MG63 (cell line): ENCODE measurements at regions not wholly inside any gene's neighbourhood (a gene's known extent, or its start where the extent isn't known, plus 50 kb on each side); places are given as distances from the start of the nearest gene placed in this dataset.
"Not testable (repeated sequence)": the region's sequence is repeated elsewhere in the genome, so short reads cannot be mapped to it uniquely, and the experiment has no call there.

Source experiments
- DNase-seq: peaks from one replicate; pipeline ENCODE4 v3.0.0-alpha.2; 2020
- H3K27me3 ChIP-seq: fragments of 250-450 bp; sonication (Bioruptor Pico); 2 replicates; pipeline ENCODE4 v1.5.1; 2020; ENCODE audit warnings: mild to moderate bottlenecking, moderate library complexity
- H3K36me3 ChIP-seq: fragments of 250-450 bp; sonication (Bioruptor Pico); 2 replicates; pipeline ENCODE4 v1.5.1; 2020; ENCODE audit warnings: mild to moderate bottlenecking, moderate library complexity
- H3K4me3 ChIP-seq: fragments of 250-450 bp; sonication (Bioruptor Pico); 2 replicates; pipeline ENCODE4 v1.5.1; 2020; ENCODE audit warnings: mild to moderate bottlenecking, moderate library complexity
- H3K9me3 ChIP-seq: fragments of 250-450 bp; sonication (Bioruptor Pico); 2 replicates; pipeline ENCODE4 v1.5.1; 2020; ENCODE audit warnings: mild to moderate bottlenecking, moderate library complexity

DNA sequence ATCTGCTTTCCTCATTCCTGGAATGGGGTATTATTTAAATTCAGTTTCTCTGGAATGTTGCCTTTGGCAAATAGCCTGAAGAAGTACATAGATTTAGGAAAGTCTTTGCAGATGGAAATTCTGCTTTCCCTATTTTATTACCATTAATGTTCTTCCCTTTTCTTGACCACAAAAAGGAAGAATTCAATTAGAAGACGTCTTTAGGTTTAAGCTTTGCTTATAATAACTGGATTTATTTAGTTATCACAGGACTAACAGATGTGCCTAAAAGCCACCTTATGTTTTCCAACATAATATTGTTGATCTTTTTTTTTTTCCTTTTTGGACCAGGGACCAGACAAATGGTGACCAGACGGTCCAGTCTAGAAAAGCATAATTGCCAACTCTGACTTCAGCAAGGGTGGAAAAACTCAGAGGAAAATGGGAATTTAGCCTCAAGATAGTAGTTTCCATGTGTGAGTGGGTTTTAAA lies 210.1 kb upstream of the SPRY2 start:
- H3K4me3 ChIP-seq: no peak overlapping the region

DNA sequence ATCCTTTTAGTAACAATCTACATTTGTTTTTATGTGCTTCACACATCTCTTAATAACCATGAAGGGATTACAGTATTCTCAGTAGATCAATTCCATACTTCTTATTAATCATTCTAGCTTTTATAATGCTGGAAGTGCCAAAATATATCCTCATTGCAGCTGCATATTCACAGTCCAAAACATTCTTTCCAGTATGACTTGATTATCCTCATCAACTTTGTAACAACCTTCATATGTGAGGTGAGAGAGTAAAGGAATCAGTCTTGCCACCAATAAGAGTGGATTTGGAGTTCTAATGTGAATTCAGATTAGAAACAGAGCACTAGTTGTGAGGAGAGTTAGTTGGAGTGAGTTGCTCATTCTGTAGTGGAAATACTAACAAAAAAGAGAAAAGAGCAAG lies 208.0 kb upstream of the SPRY2 start:
- H3K27me3 ChIP-seq: no peaks in the 10 kb centered on the region
- no peak for DNase-seq
- no peak overlapping the region for H3K4me3 ChIP-seq
- H3K9me3 ChIP-seq: no peaks in the 10 kb centered on the region
- no peaks in the 10 kb centered on the region for H3K36me3 ChIP-seq

More for the DNA sequence above, 210.1 kb upstream of the SPRY2 start:
- no peak for DNase-seq
- no peaks in the 10 kb centered on the region for H3K36me3 ChIP-seq
- H3K27me3 ChIP-seq: no peaks in the 10 kb centered on the region
- H3K9me3 ChIP-seq: no peaks in the 10 kb centered on the region

DNA sequence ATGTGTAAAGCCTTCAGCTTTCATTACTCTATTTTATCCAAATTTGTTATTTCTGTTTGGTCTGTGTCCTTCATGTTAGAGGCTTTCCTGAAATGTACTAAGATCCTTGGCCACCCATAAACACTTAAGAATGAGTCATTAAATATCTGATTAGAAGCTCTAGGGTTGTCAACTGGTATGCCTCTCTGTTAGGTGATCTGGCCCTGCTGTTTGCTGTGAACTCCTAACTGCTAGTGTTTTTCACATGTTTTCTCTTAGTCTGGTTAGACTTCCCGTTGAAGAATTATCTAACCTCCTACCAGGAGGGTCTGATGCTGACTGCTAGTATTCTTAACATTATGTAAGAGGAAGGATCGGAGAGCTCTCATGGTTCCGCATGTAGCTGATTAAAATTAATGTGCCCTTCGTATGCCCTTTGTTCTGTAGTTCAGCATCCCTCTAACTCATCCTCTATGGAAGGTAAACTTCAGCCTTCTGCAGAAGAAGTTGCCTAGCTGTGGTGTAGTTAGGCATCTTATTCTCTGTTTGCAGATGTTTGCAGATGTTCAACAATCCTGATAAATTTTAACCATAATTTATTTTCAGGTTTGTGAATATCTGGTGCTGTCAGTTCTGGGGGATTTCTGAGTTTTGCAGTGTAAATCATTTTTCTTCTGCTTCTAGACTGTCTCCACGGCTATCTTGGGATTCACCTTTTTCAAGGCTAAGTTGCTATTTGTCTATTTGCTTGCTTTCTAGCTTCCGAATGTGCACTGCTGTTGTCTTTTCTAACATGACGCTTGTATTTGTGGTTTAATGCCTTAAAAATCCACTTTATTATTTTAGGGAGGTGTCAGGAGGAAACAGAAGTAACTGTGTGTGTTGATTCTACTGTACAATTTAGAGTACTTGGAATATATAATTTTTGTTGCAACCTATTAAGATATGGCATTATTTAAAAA lies 207.2 kb upstream of the SPRY2 start:
- Histone ChIP-seq H3K36me3 (no peaks in the 10 kb centered on the region), H3K27me3 (no peaks in the 10 kb centered on the region), H3K4me3 (no peak overlapping the region), H3K9me3 (no peaks in the 10 kb centered on the region)
- no peak for DNase-seq

- no peaks in the 10 kb centered on the region for H3K9me3 ChIP-seq
- no peaks in the 10 kb centered on the region for H3K36me3 ChIP-seq
- DNase-seq: no peak
- no peaks in the 10 kb centered on the region for H3K27me3 ChIP-seq
- H3K4me3 ChIP-seq: no peak overlapping the region
Measured at GRCh38 chr13:80547341-80547740, 206.4 kb upstream of the SPRY2 start.

DNA sequence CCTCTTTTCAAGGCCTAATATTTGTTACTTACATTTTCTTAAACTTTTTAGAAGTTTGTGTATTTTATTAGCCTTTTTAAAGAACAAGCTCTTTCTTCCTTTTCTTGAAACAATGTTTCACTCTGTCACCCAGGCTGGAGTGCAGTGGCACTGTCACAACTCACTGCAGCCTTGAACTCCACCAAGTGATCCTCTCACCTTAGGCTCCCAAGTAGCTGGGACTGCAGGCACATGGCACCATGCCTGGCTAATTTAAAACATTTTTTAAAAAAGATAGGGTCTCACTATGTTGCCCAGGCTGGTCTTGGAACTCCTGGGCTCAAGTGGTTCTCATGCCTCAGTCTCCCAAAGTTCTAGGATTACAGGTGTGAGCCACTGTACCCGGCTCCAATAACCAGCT lies 192.2 kb upstream of the SPRY2 start:
- DNase-seq: no peak
- Histone ChIP-seq H3K9me3 (no peaks in the 10 kb centered on the region), H3K27me3 (no peaks in the 10 kb centered on the region), H3K36me3 (no peaks in the 10 kb centered on the region), H3K4me3 (no peak overlapping the region)

DNA sequence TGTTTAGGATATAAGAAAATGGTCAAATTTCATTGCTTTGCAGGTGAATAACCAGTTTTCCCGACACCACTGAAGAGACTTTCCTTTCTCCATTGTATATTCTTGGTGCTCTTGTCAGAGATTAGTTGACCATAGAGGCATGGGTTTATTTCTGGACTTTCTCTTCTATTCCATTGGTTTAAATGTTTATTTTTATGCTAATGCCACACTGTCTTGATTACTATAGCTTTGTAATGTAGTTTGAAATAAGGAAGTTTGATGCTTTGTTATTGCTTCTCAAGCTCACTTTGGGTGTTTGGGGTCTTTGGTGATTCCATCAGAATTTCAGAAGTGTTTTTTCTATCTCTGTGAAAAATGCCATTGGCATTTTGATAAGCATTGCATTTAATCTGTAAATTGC lies 190.0 kb upstream of the SPRY2 start:
- Histone ChIP-seq H3K9me3 (no peaks in the 10 kb centered on the region), H3K36me3 (no peaks in the 10 kb centered on the region), H3K4me3 (no peak overlapping the region), H3K27me3 (no peaks in the 10 kb centered on the region)
- DNase-seq: no peak

- Histone ChIP-seq H3K9me3 (no peaks in the 10 kb centered on the region), H3K27me3 (no peaks in the 10 kb centered on the region), H3K4me3 (no peak overlapping the region), H3K36me3 (no peaks in the 10 kb centered on the region)
- DNase-seq: no peak
Measured at GRCh38 chr13:80530191-80530590, 189.3 kb upstream of the SPRY2 start.

DNA sequence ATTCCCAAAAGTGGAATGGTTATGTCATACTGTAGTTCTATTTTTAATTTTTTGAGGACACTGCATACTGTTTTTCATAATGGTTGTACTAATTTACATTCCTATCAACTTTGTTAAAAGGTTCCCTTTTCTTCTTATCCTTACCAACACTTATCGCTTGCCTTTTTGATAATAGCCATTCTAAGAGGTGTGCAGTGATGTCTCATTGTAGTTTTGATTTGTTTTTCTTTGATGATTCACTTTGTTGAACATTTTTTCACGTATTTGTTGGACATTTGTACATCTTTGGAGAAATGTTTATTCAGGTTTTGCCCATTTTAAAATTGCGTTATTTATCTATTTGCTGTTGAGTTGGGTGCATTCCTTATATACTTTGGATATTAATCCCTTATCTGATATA lies 188.8 kb upstream of the SPRY2 start:
- no peaks in the 10 kb centered on the region for H3K27me3 ChIP-seq
- no peak overlapping the region for H3K4me3 ChIP-seq
- no peak for DNase-seq
- H3K36me3 ChIP-seq: no peaks in the 10 kb centered on the region
- no peaks in the 10 kb centered on the region for H3K9me3 ChIP-seq

DNA sequence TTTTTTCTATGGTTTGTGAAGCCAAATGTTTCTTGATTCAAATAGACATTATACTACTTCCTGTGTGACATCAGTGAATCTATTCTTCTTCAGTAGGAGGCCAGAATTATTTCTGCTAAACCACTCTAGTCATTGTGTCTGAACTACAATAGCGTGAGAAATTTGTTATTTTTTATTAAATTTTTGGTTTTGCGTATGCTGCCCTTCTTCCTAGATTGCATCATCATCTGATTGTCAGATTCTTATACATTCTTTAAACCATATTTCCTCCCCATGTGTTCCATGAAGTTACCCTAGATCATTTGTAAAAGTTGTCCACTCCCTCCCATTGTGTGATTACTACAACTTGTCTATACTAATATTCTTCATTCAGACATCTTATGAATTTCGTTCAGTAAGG lies 187.8 kb upstream of the SPRY2 start:
- H3K9me3 ChIP-seq: no peaks in the 10 kb centered on the region
- no peak overlapping the region for H3K4me3 ChIP-seq
- no peaks in the 10 kb centered on the region for H3K27me3 ChIP-seq
- no peak for DNase-seq
- H3K36me3 ChIP-seq: no peaks in the 10 kb centered on the region

DNA sequence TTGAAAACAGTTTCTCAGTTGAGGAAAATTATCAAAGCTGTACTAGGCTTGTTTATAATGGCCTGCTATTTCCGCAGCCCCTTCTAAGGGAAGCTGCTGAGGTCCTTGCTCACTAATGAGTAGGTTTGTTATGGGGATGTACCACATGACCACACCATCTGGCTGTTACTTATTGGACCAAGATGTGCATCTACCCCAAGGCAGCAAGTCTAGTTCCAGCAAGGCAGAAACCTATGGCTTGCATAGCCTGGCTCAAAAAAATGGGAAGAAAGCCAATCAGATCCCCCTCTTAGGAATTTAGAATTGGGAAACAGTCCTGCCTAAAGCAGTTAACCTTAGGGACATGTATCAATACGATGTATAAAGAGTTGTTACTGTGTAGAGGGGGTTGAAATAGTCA lies 186.5 kb upstream of the SPRY2 start:
- Histone ChIP-seq H3K9me3 (no peaks in the 10 kb centered on the region), H3K27me3 (no peaks in the 10 kb centered on the region), H3K36me3 (no peaks in the 10 kb centered on the region), H3K4me3 (no peak overlapping the region)
- DNase-seq: no peak

DNA sequence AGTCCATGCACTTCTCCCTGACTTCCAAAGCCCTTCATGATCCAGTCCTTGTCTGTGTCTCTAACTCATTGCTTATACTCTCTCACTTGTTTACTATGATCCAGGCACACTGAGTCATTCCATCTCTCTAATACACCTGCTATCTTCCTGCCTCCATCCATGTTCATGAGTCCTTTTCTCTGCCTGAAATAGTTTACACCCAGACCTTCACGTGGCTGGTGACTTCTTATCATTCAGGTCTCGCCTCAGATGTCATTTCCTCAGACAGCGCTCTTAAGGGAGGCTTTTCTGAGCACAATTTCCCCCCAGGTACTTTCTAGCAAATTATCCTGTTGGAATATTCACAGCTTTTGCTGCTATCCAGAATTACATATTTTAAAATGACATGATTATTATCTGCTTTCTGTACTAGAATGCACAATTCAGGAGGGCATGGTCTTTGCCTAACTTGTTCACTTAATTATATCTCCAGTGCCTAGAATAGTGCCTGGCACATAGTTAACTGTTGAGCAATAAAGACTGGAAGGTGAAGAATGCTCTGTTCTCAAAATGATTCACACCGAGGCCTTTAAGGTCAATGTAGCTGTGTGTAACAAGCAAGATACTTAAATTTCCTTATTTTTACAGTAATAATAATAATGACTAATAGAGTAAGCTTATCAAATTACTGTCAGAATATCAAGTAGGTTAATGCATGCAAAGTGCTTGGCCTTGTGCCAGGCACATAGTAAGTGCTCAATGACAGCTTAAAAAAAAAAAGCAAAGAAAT lies 183.7 kb upstream of the SPRY2 start:
- H3K4me3 ChIP-seq: no peak overlapping the region
- DNase-seq: no peak
- no peaks in the 10 kb centered on the region for H3K9me3 ChIP-seq
- H3K27me3 ChIP-seq: no peaks in the 10 kb centered on the region
- no peaks in the 10 kb centered on the region for H3K36me3 ChIP-seq

DNA sequence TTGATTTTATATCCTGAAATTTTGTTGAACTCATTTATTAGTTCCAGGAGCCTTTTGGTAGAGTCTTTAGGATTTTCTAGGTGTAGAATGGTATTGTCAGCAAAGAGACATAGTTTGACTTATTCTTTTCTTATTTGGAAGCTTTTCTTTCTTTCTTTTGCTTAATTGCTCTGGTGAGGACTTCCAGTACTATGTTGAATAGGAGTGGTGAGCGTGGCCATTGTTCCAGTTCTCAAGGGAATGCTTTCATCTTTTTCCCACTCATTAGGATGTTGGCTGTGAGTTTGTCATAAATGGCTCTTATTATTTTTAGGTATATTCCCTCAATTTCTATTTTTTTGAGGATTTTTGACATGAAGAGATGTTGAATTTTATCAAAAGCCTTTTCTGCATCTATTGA lies 182.2 kb upstream of the SPRY2 start:
- Histone ChIP-seq H3K36me3 (no peaks in the 10 kb centered on the region), H3K4me3 (no peak overlapping the region), H3K27me3 (no peaks in the 10 kb centered on the region), H3K9me3 (no peaks in the 10 kb centered on the region)
- no peak for DNase-seq

GRCh38 chr13:80522463-80522862 lies 181.5 kb upstream of the SPRY2 start:
- not testable (repeated sequence) for H3K4me3 ChIP-seq, H3K9me3 ChIP-seq, H3K36me3 ChIP-seq, DNase-seq, H3K27me3 ChIP-seq

DNA sequence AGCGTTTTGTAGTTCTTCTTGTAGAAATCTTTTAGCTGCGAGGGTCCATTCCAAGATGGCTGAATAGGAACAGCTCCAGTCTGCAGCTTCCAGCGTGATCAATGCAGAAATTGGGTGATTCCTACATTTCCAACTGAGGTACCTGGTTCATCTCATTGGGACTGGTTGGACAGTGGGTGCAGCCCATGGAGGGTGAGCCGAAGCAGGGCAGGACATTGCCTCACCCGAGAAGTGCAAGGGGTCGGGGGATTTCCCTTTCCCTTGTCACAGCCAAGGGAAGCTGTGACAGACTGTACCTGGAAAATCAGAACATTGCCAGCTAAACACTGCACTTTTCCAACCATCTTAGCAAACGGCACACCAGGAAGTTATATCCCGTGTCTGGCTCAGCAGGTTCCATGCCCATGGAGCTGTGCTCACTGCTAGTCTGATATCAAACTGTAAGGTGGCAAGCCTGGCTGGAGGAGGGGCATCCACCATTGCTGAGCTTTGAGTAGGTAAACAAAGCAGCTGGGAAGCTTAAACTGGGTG lies 176.0 kb upstream of the SPRY2 start:
- Histone ChIP-seq H3K9me3 (no peaks in the 10 kb centered on the region), H3K36me3 (no peaks in the 10 kb centered on the region), H3K27me3 (no peaks in the 10 kb centered on the region), H3K4me3 (no peak overlapping the region)
- DNase-seq: no peak

DNA sequence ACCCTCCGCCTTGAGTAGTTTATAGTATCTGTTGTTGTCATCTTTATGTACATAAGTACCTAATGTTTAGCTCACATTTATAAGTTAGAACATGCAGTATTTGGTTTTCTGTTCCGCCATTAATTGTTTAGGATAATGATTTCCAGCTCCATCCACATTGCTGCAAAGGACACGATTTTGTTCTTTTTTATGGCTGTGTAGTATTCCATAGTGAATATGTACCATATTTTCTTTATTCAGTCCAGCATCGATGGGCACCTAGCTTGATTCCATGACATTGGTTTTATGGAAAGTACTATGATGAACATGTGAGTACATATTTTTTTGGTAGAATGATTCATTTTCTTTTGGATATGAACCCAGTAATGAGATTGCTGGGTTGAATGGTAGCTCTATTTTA lies 174.4 kb upstream of the SPRY2 start:
- no peaks in the 10 kb centered on the region for H3K9me3 ChIP-seq
- no peaks in the 10 kb centered on the region for H3K27me3 ChIP-seq
- H3K36me3 ChIP-seq: no peaks in the 10 kb centered on the region
- no peak overlapping the region for H3K4me3 ChIP-seq
- no peak for DNase-seq

DNA sequence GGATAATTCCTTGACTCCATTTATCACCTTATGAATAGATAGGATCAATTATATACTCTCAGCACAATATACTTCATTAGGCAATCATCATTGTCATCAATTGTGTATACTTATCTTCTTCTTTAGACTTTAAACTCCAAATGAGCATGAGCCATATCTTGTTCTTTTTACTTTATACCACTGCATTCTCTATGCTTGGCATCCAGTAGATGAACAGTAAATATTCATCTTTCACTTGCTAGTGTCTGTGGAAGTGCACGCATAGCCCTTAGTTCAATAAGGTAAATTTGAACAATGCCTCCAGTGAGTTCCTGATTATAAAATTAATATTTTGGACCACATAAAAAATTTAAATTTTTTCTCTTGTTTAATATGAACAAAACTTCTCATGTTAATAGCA lies 172.3 kb upstream of the SPRY2 start:
- Histone ChIP-seq H3K36me3 (no peaks in the 10 kb centered on the region), H3K4me3 (no peak overlapping the region), H3K9me3 (no peaks in the 10 kb centered on the region), H3K27me3 (no peaks in the 10 kb centered on the region)
- DNase-seq: no peak

DNA sequence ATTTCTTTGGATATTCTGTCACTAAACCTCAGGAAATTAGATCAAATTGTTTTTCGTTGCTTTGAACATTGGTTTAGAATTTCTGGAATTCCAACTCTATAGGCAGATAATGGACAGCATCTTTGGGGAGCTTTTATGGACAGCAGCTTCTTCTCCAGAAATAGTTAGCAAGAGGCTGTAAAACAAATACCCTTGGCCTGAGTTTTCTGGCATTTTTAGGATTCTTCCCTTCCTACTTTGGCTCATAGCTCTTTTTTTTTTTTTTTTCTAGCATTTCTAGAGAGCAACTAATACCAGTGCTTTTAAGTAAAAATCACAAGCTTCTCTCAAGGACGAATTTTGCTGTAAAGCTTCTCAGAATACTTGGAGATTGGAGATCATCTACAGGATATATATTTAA lies 169.8 kb upstream of the SPRY2 start:
- Histone ChIP-seq H3K27me3 (no peaks in the 10 kb centered on the region), H3K4me3 (no peak overlapping the region), H3K9me3 (no peaks in the 10 kb centered on the region), H3K36me3 (no peaks in the 10 kb centered on the region)
- no peak for DNase-seq
